ENCODE measurements at regions not wholly inside any gene's neighbourhood (a gene's known extent, or its start where the extent isn't known, plus 50 kb on each side); places are given as distances from the start of the nearest gene placed in this dataset.
"Not testable (repeated sequence)": the region's sequence is repeated elsewhere in the genome, so short reads cannot be mapped to it uniquely, and the experiment has no call there.

DNA sequence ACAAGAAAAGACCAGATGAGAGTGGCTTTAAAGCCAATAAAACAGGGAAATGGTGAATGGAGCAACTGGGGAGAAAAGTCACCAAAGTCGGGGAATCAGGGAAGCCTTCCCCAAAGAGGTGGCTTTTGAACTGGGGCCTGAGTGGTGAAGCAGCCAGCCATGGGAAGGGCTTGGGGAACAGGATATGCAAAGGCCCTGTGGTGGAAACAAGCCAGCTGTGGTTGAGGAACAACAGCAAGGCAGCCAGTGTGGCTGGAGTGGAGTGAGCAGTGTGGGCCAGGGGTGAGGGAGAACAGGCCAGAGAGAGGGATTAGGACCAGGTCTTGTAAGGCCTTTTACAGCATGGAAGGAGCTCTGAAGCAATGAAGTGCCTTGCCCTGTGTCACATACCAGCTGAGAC is 51.0 kb upstream of the ROPN1B start:
- not testable (repeated sequence) for TF ChIP-seq CTCF, POLR2A (IDR thresholded peaks at IDR 0.05)

Data from thyroid gland (tissue), 4 donors.